ENCODE measurements at regions not wholly inside any gene's neighbourhood (a gene's known extent, or its start where the extent isn't known, plus 50 kb on each side); places are given as distances from the start of the nearest gene placed in this dataset.

- H3K4me3 Mint-ChIP-seq, result no peak overlapping the region
- H3K27ac Mint-ChIP-seq, result no peak overlapping the region
- no peaks in the 10 kb centered on the region for H3K4me1 Mint-ChIP-seq
- peaks cover 9% of the 10 kb centered on the region for H3K9me3 Mint-ChIP-seq
- H3K27me3 Mint-ChIP-seq (ENCODE audit: low read depth), result peaks cover 3% of the 10 kb centered on the region
- no peaks in the 10 kb centered on the region for H3K36me3 Mint-ChIP-seq (ENCODE audit: low read depth)
- TF ChIP-seq CTCF (IDR thresholded peaks at IDR 0.05; ENCODE audit: unreplicated experiment in 3 of 3), result no peak
These were observed 369.8 kb upstream of the KAZN start for GRCh38 chr1:14228677-14229076.

GRCh38 chr1:14233510-14233909, 365.0 kb upstream of the KAZN start:
- peaks cover under 1% of the 10 kb centered on the region for H3K4me1 Mint-ChIP-seq
- no peak for TF ChIP-seq CTCF (IDR thresholded peaks at IDR 0.05; ENCODE audit: unreplicated experiment in 3 of 3)
- H3K27me3 Mint-ChIP-seq (ENCODE audit: low read depth), result peaks cover under 1% of the 10 kb centered on the region
- H3K36me3 Mint-ChIP-seq (ENCODE audit: low read depth), result no peaks in the 10 kb centered on the region
- no peak overlapping the region for H3K4me3 Mint-ChIP-seq
- H3K27ac Mint-ChIP-seq, result no peak overlapping the region
- no peaks in the 10 kb centered on the region for H3K9me3 Mint-ChIP-seq

GRCh38 chr1:14236097-14236496, 362.4 kb upstream of the KAZN start:
- Mint-ChIP-seq H3K27ac (no peak overlapping the region), H3K9me3 (no peaks in the 10 kb centered on the region), H3K4me1 (peaks cover 8% of the 10 kb centered on the region), H3K27me3 (ENCODE audit: low read depth) (no peaks in the 10 kb centered on the region), H3K36me3 (ENCODE audit: low read depth) (no peaks in the 10 kb centered on the region), H3K4me3 (no peak overlapping the region)
- no peak for TF ChIP-seq CTCF (IDR thresholded peaks at IDR 0.05; ENCODE audit: unreplicated experiment in 3 of 3)

- Mint-ChIP-seq H3K4me1 (peaks cover 8% of the 10 kb centered on the region), H3K9me3 (no peaks in the 10 kb centered on the region), H3K27ac (peak overlapping the region in 2 of 3 experiments; percentile 23 to 37), H3K36me3 (ENCODE audit: low read depth) (no peaks in the 10 kb centered on the region), H3K4me3 (no peak overlapping the region), H3K27me3 (ENCODE audit: low read depth) (peaks cover 12% of the 10 kb centered on the region)
- TF ChIP-seq CTCF (IDR thresholded peaks at IDR 0.05; ENCODE audit: unreplicated experiment in 3 of 3), result no peak
These were observed 359.8 kb upstream of the KAZN start for GRCh38 chr1:14238472-14239307.

GRCh38 chr1:14240265-14240664, 358.2 kb upstream of the KAZN start:
- H3K9me3 Mint-ChIP-seq, result no peaks in the 10 kb centered on the region
- H3K36me3 Mint-ChIP-seq (ENCODE audit: low read depth), result no peaks in the 10 kb centered on the region
- no peak for TF ChIP-seq CTCF (IDR thresholded peaks at IDR 0.05; ENCODE audit: unreplicated experiment in 3 of 3)
- no peak overlapping the region for H3K27ac Mint-ChIP-seq
- no peak overlapping the region for H3K4me3 Mint-ChIP-seq
- H3K27me3 Mint-ChIP-seq (ENCODE audit: low read depth), result peaks cover 12% of the 10 kb centered on the region
- H3K4me1 Mint-ChIP-seq, result peaks cover 8% of the 10 kb centered on the region

- Mint-ChIP-seq H3K36me3 (ENCODE audit: low read depth) (no peaks in the 10 kb centered on the region), H3K27me3 (ENCODE audit: low read depth) (peaks cover 12% of the 10 kb centered on the region), H3K27ac (no peak overlapping the region), H3K4me1 (peaks cover 13% of the 10 kb centered on the region), H3K9me3 (no peaks in the 10 kb centered on the region), H3K4me3 (no peak overlapping the region)
- TF ChIP-seq CTCF (IDR thresholded peaks at IDR 0.05; ENCODE audit: unreplicated experiment in 3 of 3), result no peak
These were observed 356.4 kb upstream of the KAZN start for GRCh38 chr1:14242123-14242522.
